Suprapubic skin (tissue), 4 donors: ENCODE measurements at regions not wholly inside any gene's neighbourhood (a gene's known extent, or its start where the extent isn't known, plus 50 kb on each side); places are given as distances from the start of the nearest gene placed in this dataset.

Source experiments
- POLR2A ChIP-seq, 2 donors: fragments of 450-650 bp; IDR thresholded peaks; one replicate each; pipeline ENCODE4 v1.6.1; 2017; ENCODE audit warnings: antibody characterized with exemption in 2 of 2, mild to moderate bottlenecking in 2 of 2, moderate library complexity in 2 of 2
- POLR2AphosphoS5 ChIP-seq, 3 donors: sonication (generic); formaldehyde crosslinking; IDR thresholded peaks; one replicate each; pipeline ENCODE4 v1.6.1; 2017; ENCODE audit warnings: antibody characterized with exemption in 3 of 3
- TF ChIP-seq, protein P1 (sequence below), 2 donors: fragments of 200-600 bp in 1 of 2; fragments of 450-650 bp in 1 of 2; sonication (generic) in 1 of 2; IDR thresholded peaks; one replicate each; pipeline ENCODE4 v1.5.1; 2016 to 2019; ENCODE audit warnings: antibody characterized with exemption in 2 of 2, mild to moderate bottlenecking in 1 of 2, moderate library complexity in 1 of 2

DNA sequence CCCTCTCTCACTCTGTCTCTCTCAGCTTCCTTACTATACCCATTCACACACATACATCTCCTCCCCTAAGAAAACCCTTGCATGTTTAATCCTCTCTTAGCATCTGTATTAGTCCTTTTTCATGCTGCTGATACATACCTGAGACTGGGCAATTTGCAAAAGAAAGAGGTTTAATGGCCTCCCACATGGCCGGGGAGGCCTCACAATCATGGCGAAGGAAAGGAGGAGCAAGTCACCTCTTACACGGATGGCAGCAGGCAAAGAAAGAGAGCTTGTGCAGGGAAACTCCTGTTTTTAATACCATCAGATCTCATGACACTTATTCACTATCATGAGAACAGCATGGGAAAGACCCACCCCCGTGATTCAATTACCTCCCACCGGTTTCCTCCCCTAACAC lies 398.5 kb upstream of the SASH1 start:
- TF ChIP-seq POLR2A (IDR thresholded peaks at IDR 0.05): no peak
- TF ChIP-seq, protein P1, sequence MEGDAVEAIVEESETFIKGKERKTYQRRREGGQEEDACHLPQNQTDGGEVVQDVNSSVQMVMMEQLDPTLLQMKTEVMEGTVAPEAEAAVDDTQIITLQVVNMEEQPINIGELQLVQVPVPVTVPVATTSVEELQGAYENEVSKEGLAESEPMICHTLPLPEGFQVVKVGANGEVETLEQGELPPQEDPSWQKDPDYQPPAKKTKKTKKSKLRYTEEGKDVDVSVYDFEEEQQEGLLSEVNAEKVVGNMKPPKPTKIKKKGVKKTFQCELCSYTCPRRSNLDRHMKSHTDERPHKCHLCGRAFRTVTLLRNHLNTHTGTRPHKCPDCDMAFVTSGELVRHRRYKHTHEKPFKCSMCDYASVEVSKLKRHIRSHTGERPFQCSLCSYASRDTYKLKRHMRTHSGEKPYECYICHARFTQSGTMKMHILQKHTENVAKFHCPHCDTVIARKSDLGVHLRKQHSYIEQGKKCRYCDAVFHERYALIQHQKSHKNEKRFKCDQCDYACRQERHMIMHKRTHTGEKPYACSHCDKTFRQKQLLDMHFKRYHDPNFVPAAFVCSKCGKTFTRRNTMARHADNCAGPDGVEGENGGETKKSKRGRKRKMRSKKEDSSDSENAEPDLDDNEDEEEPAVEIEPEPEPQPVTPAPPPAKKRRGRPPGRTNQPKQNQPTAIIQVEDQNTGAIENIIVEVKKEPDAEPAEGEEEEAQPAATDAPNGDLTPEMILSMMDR (IDR thresholded peaks at IDR 0.05): no peak
- TF ChIP-seq POLR2AphosphoS5 (IDR thresholded peaks at IDR 0.05): no peak
